NCI-H2081 treated with DMSO at 0.1 percent for 48 hours (cell line): ENCODE measurements at regions not wholly inside any gene's neighbourhood (a gene's known extent, or its start where the extent isn't known, plus 50 kb on each side); places are given as distances from the start of the nearest gene placed in this dataset.

Experiments
- DNase-seq: peaks from one replicate; lab custom pipeline; 2025; lab: John Stamatoyannopoulos, UW

GRCh38 chr12:125271892-125272291 is 206.7 kb downstream of the AACS start:
- no peak for DNase-seq

- DNase-seq, result no peak
Observed at GRCh38 chr12:125272383-125272933, 207.2 kb downstream of the AACS start.

GRCh38 chr12:125276567-125276966 is 211.3 kb downstream of the AACS start:
- no peak for DNase-seq

- DNase-seq, result no peak
Observed at GRCh38 chr12:125280482-125281377, 215.5 kb downstream of the AACS start.

GRCh38 chr12:125282921-125283320 is 217.7 kb downstream of the AACS start:
- no peak for DNase-seq

GRCh38 chr12:125283521-125283920 is 218.3 kb downstream of the AACS start:
- DNase-seq, result no peak

GRCh38 chr12:125284087-125284486 is 218.9 kb downstream of the AACS start:
- DNase-seq, result no peak

GRCh38 chr12:125284945-125285685 is 219.9 kb downstream of the AACS start:
- DNase-seq, result no peak

GRCh38 chr12:125286005-125286727 is 220.9 kb downstream of the AACS start:
- DNase-seq, result no peak

- no peak for DNase-seq
Observed at GRCh38 chr12:125287155-125287847, 222.1 kb downstream of the AACS start.

GRCh38 chr12:125288931-125289928 is 224.0 kb downstream of the AACS start:
- no peak for DNase-seq

GRCh38 chr12:125289970-125290369 is 224.7 kb downstream of the AACS start:
- DNase-seq, result no peak

GRCh38 chr12:125292700-125293099 is 227.5 kb downstream of the AACS start:
- DNase-seq, result no peak

GRCh38 chr12:125295550-125295949 is 230.3 kb downstream of the AACS start:
- no peak for DNase-seq

GRCh38 chr12:125296701-125297100 is 231.5 kb downstream of the AACS start:
- no peak for DNase-seq

- DNase-seq, result no peak
Observed at GRCh38 chr12:125299840-125300239, 234.6 kb downstream of the AACS start.

- DNase-seq, result no peak
Observed at GRCh38 chr12:125300249-125300648, 235.0 kb downstream of the AACS start.

- DNase-seq, result no peak
Observed at GRCh38 chr12:125303337-125303736, 238.1 kb downstream of the AACS start.

GRCh38 chr12:125304029-125304428 is 238.8 kb downstream of the AACS start:
- no peak for DNase-seq

- no peak for DNase-seq
Observed at GRCh38 chr12:125305231-125305630, 240.0 kb downstream of the AACS start.
